A673 (cell line): ENCODE measurements at regions not wholly inside any gene's neighbourhood (a gene's known extent, or its start where the extent isn't known, plus 50 kb on each side); places are given as distances from the start of the nearest gene placed in this dataset.
A peak's percentile ranks its signal among the peaks of the same experiment; 100 is the strongest.

ENCODE experiments used
- BruUV-seq: library from RNA; stranded (reverse); fragments of 400-500 nt; replicated peaks from 2 replicates; lab custom pipeline; 2021; lab: Mats Ljungman, UMichigan
- CTCF ChIA-PET: fragments of 300-600 bp; sonication (Branson Sonifier 250); formaldehyde crosslinking; loops from one replicate; lab custom pipeline; 2022; ENCODE audit warnings: antibody characterized with exemption; lab: Charles Lee
- POLR2A ChIA-PET: fragments of 300-600 bp; sonication (Branson Sonifier 250); formaldehyde crosslinking; loops from one replicate; lab custom pipeline; 2022; ENCODE audit warnings: antibody characterized with exemption; ENCODE audit not compliant: low non-redundant PET; lab: Charles Lee
- DNase-seq: peaks from one replicate; pipeline ENCODE4 v3.0.0-alpha.2; 2015; ENCODE audit warnings: low spot score
- H3K27ac ChIP-seq: fragments of 200-600 bp; sonication (generic); 2 replicates; pipeline ENCODE4 v1.5.1; 2016; ENCODE audit warnings: mixed run types, low read depth, mild to moderate bottlenecking, mixed read lengths, antibody characterized with exemption, low read length; ENCODE audit not compliant: poor library complexity, severe bottlenecking
- H3K27me3 ChIP-seq: fragments of 200-600 bp; sonication (generic); replicated peaks from 2 replicates; pipeline ENCODE4 v1.6.1; 2017; ENCODE audit warnings: mixed run types, low read depth, mild to moderate bottlenecking, mixed read lengths, antibody characterized with exemption, low read length; ENCODE audit not compliant: insufficient read depth, poor library complexity
- H3K36me3 ChIP-seq: fragments of 200-600 bp; sonication (generic); 2 replicates; pipeline ENCODE4 v1.6.1; 2016; ENCODE audit warnings: mixed run types, mild to moderate bottlenecking, mixed read lengths, antibody characterized with exemption, low read length; ENCODE audit not compliant: insufficient read depth, poor library complexity, severe bottlenecking
- H3K4me1 ChIP-seq: fragments of 200-600 bp; sonication (generic); 2 replicates; pipeline ENCODE4 v1.6.1; 2017; ENCODE audit warnings: mixed run types, mild to moderate bottlenecking, mixed read lengths, antibody characterized with exemption, low read length; ENCODE audit not compliant: insufficient read depth, poor library complexity, severe bottlenecking
- H3K4me3 ChIP-seq: fragments of 200-600 bp; sonication (generic); 2 replicates; pipeline ENCODE4 v1.5.1; 2016; ENCODE audit warnings: low read depth, mixed run types, mild to moderate bottlenecking, mixed read lengths, low read length; ENCODE audit not compliant: poor library complexity, severe bottlenecking
- H3K9me3 ChIP-seq: fragments of 200-600 bp; sonication (generic); 2 replicates; pipeline ENCODE4 v1.6.1; 2016; ENCODE audit warnings: mixed run types, low read depth, mild to moderate bottlenecking, mixed read lengths, antibody characterized with exemption, low read length; ENCODE audit not compliant: poor library complexity, severe bottlenecking
- EZH2 ChIP-seq: fragments of 200-600 bp; sonication (generic); IDR thresholded peaks from 2 replicates; pipeline ENCODE4 v1.6.1; 2017; ENCODE audit warnings: borderline replicate concordance, low read depth, mild to moderate bottlenecking, mixed read lengths, antibody characterized with exemption, low read length; ENCODE audit not compliant: poor library complexity, severe bottlenecking
- intact Hi-C: fragments of 100-400 bp; cut with micrococcal nuclease; formaldehyde crosslinking; loops from one replicate; pipeline ENCODE4 v1.10.0; 2022; ENCODE audit not compliant: unreplicated experiment
- TF ChIP-seq, protein P1 (sequence below): fragments of 300-800, 200-600 bp; sonication (generic); conservative IDR thresholded peaks from 2 replicates; pipeline ENCODE4 v1.5.1; 2017; ENCODE audit warnings: low read depth, mild to moderate bottlenecking, antibody characterized with exemption, low read length, moderate library complexity, mixed read lengths

DNA sequence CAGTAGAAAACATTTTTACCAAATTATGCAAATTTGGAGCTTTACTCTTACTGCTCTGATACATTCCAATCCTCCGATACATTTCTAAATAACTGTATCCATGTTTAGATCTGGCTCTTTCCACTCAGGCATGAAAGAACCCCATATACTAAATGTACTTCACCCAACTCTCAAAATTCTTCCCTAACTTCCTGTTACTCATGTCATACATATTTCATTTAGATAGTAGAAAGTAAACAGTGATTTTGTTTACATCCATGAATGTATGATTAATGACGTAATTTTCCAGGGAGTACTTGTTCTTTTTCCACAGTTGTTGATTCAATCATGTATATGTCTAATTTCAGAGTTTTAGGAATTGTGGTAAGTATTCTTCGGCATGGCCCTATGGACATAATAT is 1426.5 kb upstream of the C9orf72 start:
- Histone ChIP-seq H3K9me3 (no peaks in the 10 kb centered on the region), H3K4me3 (no peak overlapping the region), H3K27me3 (no peaks in the 10 kb centered on the region), H3K36me3 (no peaks in the 10 kb centered on the region), H3K27ac (no peak overlapping the region), H3K4me1 (peaks cover 59% of the 10 kb centered on the region)
- no peak for TF ChIP-seq EZH2
- TF ChIP-seq, protein P1, sequence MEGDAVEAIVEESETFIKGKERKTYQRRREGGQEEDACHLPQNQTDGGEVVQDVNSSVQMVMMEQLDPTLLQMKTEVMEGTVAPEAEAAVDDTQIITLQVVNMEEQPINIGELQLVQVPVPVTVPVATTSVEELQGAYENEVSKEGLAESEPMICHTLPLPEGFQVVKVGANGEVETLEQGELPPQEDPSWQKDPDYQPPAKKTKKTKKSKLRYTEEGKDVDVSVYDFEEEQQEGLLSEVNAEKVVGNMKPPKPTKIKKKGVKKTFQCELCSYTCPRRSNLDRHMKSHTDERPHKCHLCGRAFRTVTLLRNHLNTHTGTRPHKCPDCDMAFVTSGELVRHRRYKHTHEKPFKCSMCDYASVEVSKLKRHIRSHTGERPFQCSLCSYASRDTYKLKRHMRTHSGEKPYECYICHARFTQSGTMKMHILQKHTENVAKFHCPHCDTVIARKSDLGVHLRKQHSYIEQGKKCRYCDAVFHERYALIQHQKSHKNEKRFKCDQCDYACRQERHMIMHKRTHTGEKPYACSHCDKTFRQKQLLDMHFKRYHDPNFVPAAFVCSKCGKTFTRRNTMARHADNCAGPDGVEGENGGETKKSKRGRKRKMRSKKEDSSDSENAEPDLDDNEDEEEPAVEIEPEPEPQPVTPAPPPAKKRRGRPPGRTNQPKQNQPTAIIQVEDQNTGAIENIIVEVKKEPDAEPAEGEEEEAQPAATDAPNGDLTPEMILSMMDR = no peak
- DNase-seq = peak; percentile 37
- no TSS peak for BruUV-seq
- intact Hi-C loops = loop anchor here (5.0 kb wide), 1 partner anchor 178 kb away; no protein-coding TSS in a partner anchor
- POLR2A ChIA-PET = interaction anchor here (0.7 kb wide), 1 partner anchor 211 kb away, joined by 3 read pairs; no protein-coding TSS in a partner anchor
- CTCF ChIA-PET = no interaction called here

DNA sequence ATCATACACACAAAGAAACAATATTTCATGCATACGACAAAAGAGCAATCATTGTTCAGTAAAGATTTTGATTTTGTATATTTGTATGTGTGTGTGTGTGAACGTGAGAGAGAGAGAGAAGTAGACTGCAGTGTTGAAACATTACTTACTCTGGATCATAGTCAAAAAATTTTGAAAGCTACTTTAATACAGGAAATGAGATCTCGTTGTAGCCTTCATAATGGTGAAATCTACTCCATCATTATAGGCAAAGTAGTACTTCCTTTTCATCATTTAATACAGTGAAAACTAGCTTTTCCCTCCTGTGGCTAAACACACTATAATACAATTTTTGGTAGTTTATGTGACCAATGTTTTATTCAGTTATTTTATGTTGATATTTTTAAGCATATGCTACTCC is 1427.7 kb upstream of the C9orf72 start:
- peak; percentile 78 for DNase-seq
- ChIA-PET POLR2A (interaction anchor here (0.5 kb wide), 1 partner anchor 152 kb away, joined by 6 read pairs; no protein-coding TSS in a partner anchor), CTCF (no interaction called here)
- Histone ChIP-seq H3K4me1 (peaks cover 59% of the 10 kb centered on the region), H3K27ac (no peak overlapping the region), H3K27me3 (no peaks in the 10 kb centered on the region), H3K4me3 (no peak overlapping the region), H3K9me3 (no peaks in the 10 kb centered on the region), H3K36me3 (no peaks in the 10 kb centered on the region)
- no TSS peak for BruUV-seq
- TF ChIP-seq EZH2 = no peak
- TF ChIP-seq, protein P1 = no peak
- intact Hi-C loops = loop anchor here (5.0 kb wide), 1 partner anchor 179 kb away; no protein-coding TSS in a partner anchor

DNA sequence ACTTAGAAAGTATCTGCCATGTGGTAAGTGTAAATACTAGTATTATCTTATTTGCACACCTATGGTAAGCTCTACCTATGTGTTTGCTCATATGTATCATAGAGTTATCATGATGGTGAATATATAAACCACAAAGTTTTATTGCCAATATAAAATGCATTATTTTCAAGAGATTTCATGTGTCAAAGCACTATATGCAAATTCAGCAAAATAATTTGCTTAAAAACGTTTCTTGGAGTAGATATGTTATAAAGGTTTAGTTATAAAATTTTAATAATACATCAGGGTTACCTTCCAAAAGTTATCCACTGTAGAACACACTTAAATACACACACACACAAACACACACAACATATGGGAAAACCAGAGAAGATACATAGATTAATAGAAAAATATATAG is 1431.7 kb upstream of the C9orf72 start:
- TF ChIP-seq, protein P1 = no peak
- TF ChIP-seq EZH2 = no peak
- no peak overlapping the region for H3K27ac ChIP-seq
- peaks cover 40% of the 10 kb centered on the region for H3K4me1 ChIP-seq
- no peaks in the 10 kb centered on the region for H3K36me3 ChIP-seq
- intact Hi-C loops = loop anchor here (5.0 kb wide), 1 partner anchor 183 kb away; no protein-coding TSS in a partner anchor
- H3K4me3 ChIP-seq = no peak overlapping the region
- H3K27me3 ChIP-seq = no peaks in the 10 kb centered on the region
- no peaks in the 10 kb centered on the region for H3K9me3 ChIP-seq
- POLR2A ChIA-PET = no interaction called here
- DNase-seq = no peak
- CTCF ChIA-PET = no interaction called here
- BruUV-seq = no TSS peak
